ENCODE measurements at regions not wholly inside any gene's neighbourhood (a gene's known extent, or its start where the extent isn't known, plus 50 kb on each side); places are given as distances from the start of the nearest gene placed in this dataset.

DNA sequence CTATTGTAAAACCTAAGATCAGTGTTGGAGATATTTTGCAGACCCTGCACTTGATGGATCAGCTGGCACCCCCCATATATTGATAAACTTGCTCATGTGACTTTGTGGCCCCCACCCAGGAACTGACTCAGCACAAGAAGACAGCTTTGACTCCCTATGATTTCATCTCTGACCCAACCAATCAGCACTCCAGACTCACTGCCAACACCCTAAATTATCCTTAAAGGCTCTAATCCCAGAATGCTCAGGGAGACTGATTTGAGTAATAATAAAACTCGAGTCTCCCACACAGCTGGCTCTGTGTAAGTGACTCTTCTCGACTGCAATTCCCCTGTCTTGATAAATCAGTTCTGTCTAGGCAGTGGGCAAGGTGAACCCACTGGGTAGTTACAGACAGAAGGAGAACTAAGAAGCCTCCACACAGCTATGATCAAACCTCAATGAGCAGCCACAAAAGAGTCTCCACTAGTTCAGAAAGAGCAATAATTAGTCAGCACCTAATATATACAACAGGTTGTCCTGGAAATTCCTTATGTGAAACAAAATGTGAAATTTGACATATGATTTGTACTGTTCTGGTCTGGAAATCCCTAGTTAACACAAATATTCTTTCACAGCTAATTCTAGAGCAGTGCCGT is 52.2 kb downstream of the ACTL7B start:
- Histone ChIP-seq H3K9ac (ENCODE audit: low read depth, low read length) (no peak overlapping the region), H3K36me3 (ENCODE audit: insufficient read depth, low read length) (no peaks in the 10 kb centered on the region), H3K4me1 (ENCODE audit: insufficient read depth, low read length) (peaks cover 11% of the 10 kb centered on the region), H3K9me3 (ENCODE audit: control insufficient read depth, insufficient read depth, low read length) (no peaks in the 10 kb centered on the region)

DNA sequence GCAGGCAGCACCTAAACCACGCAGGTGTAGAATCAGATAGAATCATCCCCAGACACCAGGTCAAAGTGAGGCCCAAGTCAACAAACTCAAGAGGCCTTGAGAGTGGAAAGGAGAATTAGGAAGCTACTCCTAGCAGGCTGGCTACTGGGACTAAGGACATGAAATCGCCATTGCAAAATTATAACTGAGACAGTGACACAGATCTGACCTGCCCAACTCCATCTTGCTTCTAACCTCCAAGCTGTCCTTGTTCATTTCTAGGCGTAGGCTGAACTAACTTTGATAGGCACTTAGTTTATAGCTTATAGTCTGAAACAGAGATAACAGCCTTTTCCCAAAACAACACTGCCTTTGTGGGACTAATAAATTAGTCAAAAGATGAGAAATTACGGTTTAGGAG is 52.8 kb downstream of the ACTL7B start:
- H3K36me3 ChIP-seq (ENCODE audit: insufficient read depth, low read length): no peaks in the 10 kb centered on the region
- no peaks in the 10 kb centered on the region for H3K9me3 ChIP-seq (ENCODE audit: control insufficient read depth, insufficient read depth, low read length)
- H3K4me1 ChIP-seq (ENCODE audit: insufficient read depth, low read length): peaks cover 11% of the 10 kb centered on the region

GRCh38 chr9:108801949-108802348 is 53.8 kb downstream of the ACTL7B start:
- Histone ChIP-seq H3K4me1 (ENCODE audit: insufficient read depth, low read length) (peaks cover 11% of the 10 kb centered on the region), H3K9me3 (ENCODE audit: control insufficient read depth, insufficient read depth, low read length) (no peaks in the 10 kb centered on the region), H3K9ac (ENCODE audit: low read depth, low read length) (no peak overlapping the region), H3K36me3 (ENCODE audit: insufficient read depth, low read length) (no peaks in the 10 kb centered on the region)

More for the DNA sequence above, 52.8 kb downstream of the ACTL7B start:
- H3K9ac ChIP-seq (ENCODE audit: low read depth, low read length): no peak overlapping the region

DNA sequence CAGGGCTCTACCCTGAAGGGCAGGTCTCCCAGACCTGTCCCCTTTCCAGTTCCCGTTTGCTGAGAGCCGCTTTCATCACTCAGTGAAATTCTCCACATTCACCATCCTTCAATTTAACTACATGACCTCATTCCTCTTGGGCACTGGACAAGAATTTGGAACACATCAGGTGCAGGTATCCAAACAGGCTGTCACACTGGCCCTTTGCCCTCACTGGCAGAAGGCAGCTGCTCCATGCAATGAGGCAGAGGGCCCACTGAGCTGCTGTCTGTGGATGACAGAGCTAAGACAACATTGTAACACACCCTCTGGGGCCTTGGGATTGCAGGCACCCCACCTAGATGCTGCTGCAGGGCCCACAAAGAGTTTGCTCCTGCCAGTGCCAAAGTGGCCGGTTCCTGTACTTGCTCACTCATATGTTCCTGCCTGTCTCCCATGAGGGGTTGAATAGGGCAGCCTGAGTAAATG is 55.1 kb downstream of the ACTL7B start:
- H3K9ac ChIP-seq (ENCODE audit: low read depth, low read length): no peak overlapping the region
- no peaks in the 10 kb centered on the region for H3K9me3 ChIP-seq (ENCODE audit: control insufficient read depth, insufficient read depth, low read length)
- H3K4me1 ChIP-seq (ENCODE audit: insufficient read depth, low read length): peaks cover 11% of the 10 kb centered on the region
- no peaks in the 10 kb centered on the region for H3K36me3 ChIP-seq (ENCODE audit: insufficient read depth, low read length)

DNA sequence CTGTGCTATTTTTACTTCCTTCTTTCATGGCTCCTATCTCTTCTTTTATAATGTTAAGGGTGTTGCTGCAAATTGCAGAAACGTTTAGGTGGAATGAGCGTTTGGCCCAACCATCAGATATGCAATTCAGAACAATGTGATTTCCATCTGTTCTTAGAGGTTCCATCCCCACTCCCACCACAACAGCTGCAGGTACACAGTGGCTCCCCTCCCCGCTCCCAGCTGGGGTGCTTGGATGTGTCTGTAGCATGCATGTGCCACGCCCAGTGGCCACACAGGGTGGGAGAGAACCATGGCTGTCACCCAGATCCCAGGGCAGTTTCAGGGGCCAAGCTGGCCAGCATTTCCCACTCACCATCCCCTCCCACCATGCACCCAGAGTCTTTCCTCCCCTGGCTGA is 62.2 kb downstream of the ACTL7B start:
- Histone ChIP-seq H3K9ac (ENCODE audit: low read depth, low read length) (no peak overlapping the region), H3K36me3 (ENCODE audit: insufficient read depth, low read length) (no peaks in the 10 kb centered on the region), H3K4me1 (ENCODE audit: insufficient read depth, low read length) (0 out of 2 replicates have a peak, but pooled peaks cover 4% of the 10 kb centered on the region), H3K9me3 (ENCODE audit: control insufficient read depth, insufficient read depth, low read length) (no peaks in the 10 kb centered on the region; the same call in 1 of the 2 replicates)

DNA sequence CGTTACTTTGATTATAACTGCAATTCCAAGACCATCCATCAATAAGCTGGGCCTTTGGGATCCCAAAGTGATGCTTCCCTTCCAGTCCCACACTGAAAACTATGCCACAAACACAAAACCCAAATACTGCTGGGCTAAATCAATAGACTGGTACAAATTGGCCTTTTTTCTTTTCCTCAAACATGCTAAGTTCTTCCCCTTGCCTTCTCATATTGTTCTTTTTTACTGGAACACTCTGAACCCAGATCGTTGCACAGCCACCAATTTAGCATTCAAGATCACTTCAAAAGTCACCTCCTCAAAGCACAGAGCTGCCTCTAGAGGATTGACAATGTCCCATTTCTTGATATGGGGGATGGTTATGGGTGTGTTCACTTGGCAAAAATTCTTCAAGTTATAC is 66.0 kb downstream of the ACTL7B start:
- H3K36me3 ChIP-seq (ENCODE audit: insufficient read depth, low read length): no peaks in the 10 kb centered on the region
- peaks cover 13% of the 10 kb centered on the region for H3K4me1 ChIP-seq (ENCODE audit: insufficient read depth, low read length)
- H3K9ac ChIP-seq (ENCODE audit: low read depth, low read length): no peak overlapping the region
- no peaks in the 10 kb centered on the region; the same call in 1 of the 2 replicates for H3K9me3 ChIP-seq (ENCODE audit: control insufficient read depth, insufficient read depth, low read length)

DNA sequence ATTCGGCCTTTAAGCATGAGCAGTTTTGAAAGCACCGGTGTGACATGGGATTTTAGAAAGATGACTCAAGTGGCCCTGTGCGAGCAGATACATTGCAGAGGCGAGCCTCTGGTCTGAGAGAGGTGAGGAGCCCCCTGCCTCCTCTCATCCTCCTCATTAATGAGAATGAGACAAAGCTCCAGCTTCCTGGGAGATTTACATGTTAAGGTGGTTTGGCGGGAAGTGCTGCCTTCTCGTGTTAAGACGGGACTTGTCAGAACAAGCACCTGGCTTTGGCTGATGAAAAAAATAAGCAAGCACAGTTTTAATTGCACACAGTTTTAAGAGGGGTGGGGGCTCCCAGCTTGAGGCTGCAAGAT is 68.1 kb downstream of the ACTL7B start:
- H3K9me3 ChIP-seq (ENCODE audit: control insufficient read depth, insufficient read depth, low read length): no peaks in the 10 kb centered on the region; the same call in 1 of the 2 replicates
- H3K36me3 ChIP-seq (ENCODE audit: insufficient read depth, low read length): no peaks in the 10 kb centered on the region
- H3K9ac ChIP-seq (ENCODE audit: low read depth, low read length): no peak overlapping the region
- peaks cover 22% of the 10 kb centered on the region for H3K4me1 ChIP-seq (ENCODE audit: insufficient read depth, low read length)

- no peaks in the 10 kb centered on the region for H3K36me3 ChIP-seq (ENCODE audit: insufficient read depth, low read length)
- no peak overlapping the region for H3K9ac ChIP-seq (ENCODE audit: low read depth, low read length)
- peaks cover 22% of the 10 kb centered on the region for H3K4me1 ChIP-seq (ENCODE audit: insufficient read depth, low read length)
- H3K9me3 ChIP-seq (ENCODE audit: control insufficient read depth, insufficient read depth, low read length): no peaks in the 10 kb centered on the region
Measured at GRCh38 chr9:108786901-108787689, 68.7 kb downstream of the ACTL7B start.

- Histone ChIP-seq H3K9me3 (ENCODE audit: control insufficient read depth, insufficient read depth, low read length) (no peaks in the 10 kb centered on the region), H3K9ac (ENCODE audit: low read depth, low read length) (no peak overlapping the region), H3K4me1 (ENCODE audit: insufficient read depth, low read length) (peaks cover 24% of the 10 kb centered on the region), H3K36me3 (ENCODE audit: insufficient read depth, low read length) (no peaks in the 10 kb centered on the region)
Measured at GRCh38 chr9:108786322-108786721, 69.5 kb downstream of the ACTL7B start.

- Histone ChIP-seq H3K36me3 (ENCODE audit: insufficient read depth, low read length) (no peaks in the 10 kb centered on the region), H3K4me1 (ENCODE audit: insufficient read depth, low read length) (peaks cover 31% of the 10 kb centered on the region), H3K9me3 (ENCODE audit: control insufficient read depth, insufficient read depth, low read length) (no peaks in the 10 kb centered on the region), H3K9ac (ENCODE audit: low read depth, low read length) (no peak overlapping the region)
Measured at GRCh38 chr9:108784998-108785397, 70.8 kb downstream of the ACTL7B start.

- Histone ChIP-seq H3K36me3 (ENCODE audit: insufficient read depth, low read length) (no peaks in the 10 kb centered on the region), H3K4me1 (ENCODE audit: insufficient read depth, low read length) (peaks cover 35% of the 10 kb centered on the region), H3K9me3 (ENCODE audit: control insufficient read depth, insufficient read depth, low read length) (no peaks in the 10 kb centered on the region), H3K9ac (ENCODE audit: low read depth, low read length) (no peak overlapping the region)
Measured at GRCh38 chr9:108783731-108784495, 71.9 kb downstream of the ACTL7B start.

DNA sequence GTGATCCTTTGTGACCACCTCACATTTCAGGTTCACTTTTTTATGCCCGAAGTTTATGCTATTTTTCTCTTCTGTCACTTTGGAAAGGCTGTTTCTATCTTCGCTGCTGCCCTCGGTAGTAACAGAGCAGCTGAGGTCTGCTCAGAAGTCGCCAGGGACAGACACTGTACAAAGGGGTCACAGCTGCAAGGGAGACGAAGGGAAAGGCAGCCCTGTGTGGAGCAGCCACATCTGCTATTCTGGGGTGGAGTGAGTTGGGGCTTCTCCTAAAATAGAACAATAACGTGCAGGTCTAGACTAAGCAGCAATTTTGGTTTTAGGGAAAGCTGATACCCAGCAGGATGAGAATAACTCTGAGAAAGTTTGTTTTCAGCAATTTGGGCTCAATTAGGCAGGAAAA is 72.5 kb downstream of the ACTL7B start:
- peaks cover 35% of the 10 kb centered on the region for H3K4me1 ChIP-seq (ENCODE audit: insufficient read depth, low read length)
- H3K36me3 ChIP-seq (ENCODE audit: insufficient read depth, low read length): no peaks in the 10 kb centered on the region
- no peak overlapping the region for H3K9ac ChIP-seq (ENCODE audit: low read depth, low read length)
- no peaks in the 10 kb centered on the region for H3K9me3 ChIP-seq (ENCODE audit: control insufficient read depth, insufficient read depth, low read length)

DNA sequence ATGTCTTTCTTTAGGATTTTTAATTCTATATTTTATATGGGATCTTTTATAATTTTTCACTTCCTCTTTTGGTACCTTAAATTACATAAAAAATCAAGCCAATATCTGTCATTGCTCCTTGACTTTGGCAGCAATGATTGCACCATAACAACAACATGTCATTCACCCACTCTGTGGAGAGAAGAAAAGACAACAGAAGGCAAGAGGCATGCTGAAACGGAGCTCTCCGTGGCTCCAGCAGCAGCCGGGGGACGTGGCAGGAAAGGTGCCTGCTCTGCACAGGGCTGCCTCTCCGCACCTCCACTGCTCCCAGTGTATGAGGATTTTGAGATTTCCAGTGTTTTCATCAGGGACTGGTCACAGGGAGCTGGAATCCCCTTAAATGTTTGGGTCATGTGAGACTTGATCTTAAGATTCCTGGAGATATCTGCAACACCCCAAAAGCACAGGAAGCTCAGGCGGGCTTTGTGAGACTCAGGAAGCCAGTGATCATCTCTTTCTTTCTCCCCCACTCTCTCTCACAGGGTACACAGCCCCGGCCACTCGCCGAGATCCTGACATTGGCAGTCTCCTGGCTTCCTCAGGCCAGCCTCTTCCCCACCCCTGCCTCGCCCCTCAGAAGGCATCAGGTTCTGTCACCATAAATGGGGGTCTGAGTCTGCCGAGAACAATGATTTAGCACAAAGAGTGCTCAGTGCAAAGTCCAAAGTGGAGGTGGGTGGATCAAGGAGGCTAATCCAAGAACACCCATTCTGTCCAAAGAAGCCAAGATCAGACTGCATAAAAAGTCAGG is 74.6 kb downstream of the ACTL7B start:
- Histone ChIP-seq H3K9me3 (ENCODE audit: control insufficient read depth, insufficient read depth, low read length) (no peaks in the 10 kb centered on the region), H3K36me3 (ENCODE audit: insufficient read depth, low read length) (no peaks in the 10 kb centered on the region), H3K9ac (ENCODE audit: low read depth, low read length) (no peak overlapping the region), H3K4me1 (ENCODE audit: insufficient read depth, low read length) (peaks cover 26% of the 10 kb centered on the region)

Measured in ES-I3 (cell line).